ENCODE measurements at regions not wholly inside any gene's neighbourhood (a gene's known extent, or its start where the extent isn't known, plus 50 kb on each side); places are given as distances from the start of the nearest gene placed in this dataset.

GRCh38 chr2:203585516-203585915, 50.4 kb upstream of the RAPH1 start:
- no peaks in the 10 kb centered on the region for H3K9me3 ChIP-seq (replicated peaks; ENCODE audit: low read length)
- H3K4me2 ChIP-seq (ENCODE audit: low read length) = no peak overlapping the region
- no peak overlapping the region for H3K9ac ChIP-seq (ENCODE audit: low read depth, low read length)
- no peaks in the 10 kb centered on the region for H3K27me3 ChIP-seq (ENCODE audit: control insufficient read depth, insufficient read depth, low read length)
- H3K36me3 ChIP-seq (ENCODE audit: insufficient read depth, low read length) = no peaks in the 10 kb centered on the region
- no peak overlapping the region for H3K4me3 ChIP-seq (ENCODE audit: low read length)
- peaks cover 29% of the 10 kb centered on the region for H3K4me1 ChIP-seq (ENCODE audit: control insufficient read depth, insufficient read depth, low read length)

GRCh38 chr2:203586206-203586605, 51.1 kb upstream of the RAPH1 start:
- Histone ChIP-seq H3K9ac (ENCODE audit: low read depth, low read length) (no peak overlapping the region), H3K4me3 (ENCODE audit: low read length) (no peak overlapping the region), H3K4me1 (ENCODE audit: control insufficient read depth, insufficient read depth, low read length) (peaks cover 31% of the 10 kb centered on the region), H3K9me3 (replicated peaks; ENCODE audit: low read length) (no peaks in the 10 kb centered on the region), H3K27me3 (ENCODE audit: control insufficient read depth, insufficient read depth, low read length) (no peaks in the 10 kb centered on the region), H3K4me2 (ENCODE audit: low read length) (no peak overlapping the region), H3K36me3 (ENCODE audit: insufficient read depth, low read length) (no peaks in the 10 kb centered on the region)

GRCh38 chr2:203586696-203587095, 51.6 kb upstream of the RAPH1 start:
- no peak overlapping the region for H3K4me2 ChIP-seq (ENCODE audit: low read length)
- peaks cover 36% of the 10 kb centered on the region for H3K4me1 ChIP-seq (ENCODE audit: control insufficient read depth, insufficient read depth, low read length)
- H3K9ac ChIP-seq (ENCODE audit: low read depth, low read length) = no peak overlapping the region
- H3K36me3 ChIP-seq (ENCODE audit: insufficient read depth, low read length) = no peaks in the 10 kb centered on the region
- no peaks in the 10 kb centered on the region for H3K27me3 ChIP-seq (ENCODE audit: control insufficient read depth, insufficient read depth, low read length)
- H3K4me3 ChIP-seq (ENCODE audit: low read length) = no peak overlapping the region
- H3K9me3 ChIP-seq (replicated peaks; ENCODE audit: low read length) = no peaks in the 10 kb centered on the region

- H3K9ac ChIP-seq (ENCODE audit: low read depth, low read length) = no peak overlapping the region
- H3K36me3 ChIP-seq (ENCODE audit: insufficient read depth, low read length) = no peaks in the 10 kb centered on the region
- H3K4me3 ChIP-seq (ENCODE audit: low read length) = no peak overlapping the region
- no peak overlapping the region for H3K4me2 ChIP-seq (ENCODE audit: low read length)
- peaks cover 36% of the 10 kb centered on the region for H3K4me1 ChIP-seq (ENCODE audit: control insufficient read depth, insufficient read depth, low read length)
- H3K27me3 ChIP-seq (ENCODE audit: control insufficient read depth, insufficient read depth, low read length) = no peaks in the 10 kb centered on the region
- H3K9me3 ChIP-seq (replicated peaks; ENCODE audit: low read length) = no peaks in the 10 kb centered on the region
These were observed 55.4 kb upstream of the RAPH1 start for GRCh38 chr2:203590496-203590895.

- no peaks in the 10 kb centered on the region for H3K27me3 ChIP-seq (ENCODE audit: control insufficient read depth, insufficient read depth, low read length)
- H3K4me2 ChIP-seq (ENCODE audit: low read length) = peak overlapping the region; percentile 30
These were observed 56.5 kb upstream of the RAPH1 start for GRCh38 chr2:203591642-203592041.

GRCh38 chr2:203592470-203592869, 57.4 kb upstream of the RAPH1 start:
- Histone ChIP-seq H3K4me3 (ENCODE audit: low read length) (no peak overlapping the region), H3K9me3 (replicated peaks; ENCODE audit: low read length) (no peaks in the 10 kb centered on the region), H3K36me3 (ENCODE audit: insufficient read depth, low read length) (no peaks in the 10 kb centered on the region), H3K27me3 (ENCODE audit: control insufficient read depth, insufficient read depth, low read length) (no peaks in the 10 kb centered on the region), H3K9ac (ENCODE audit: low read depth, low read length) (no peak overlapping the region), H3K4me2 (ENCODE audit: low read length) (no peak overlapping the region), H3K4me1 (ENCODE audit: control insufficient read depth, insufficient read depth, low read length) (peaks cover 42% of the 10 kb centered on the region)

More at GRCh38 chr2:203591642-203592041, 56.5 kb upstream of the RAPH1 start:
- Histone ChIP-seq H3K4me3 (ENCODE audit: low read length) (no peak overlapping the region), H3K36me3 (ENCODE audit: insufficient read depth, low read length) (no peaks in the 10 kb centered on the region), H3K9ac (ENCODE audit: low read depth, low read length) (no peak overlapping the region), H3K4me1 (ENCODE audit: control insufficient read depth, insufficient read depth, low read length) (peaks cover 42% of the 10 kb centered on the region), H3K9me3 (replicated peaks; ENCODE audit: low read length) (no peaks in the 10 kb centered on the region)

GRCh38 chr2:203594541-203594940, 59.4 kb upstream of the RAPH1 start:
- Histone ChIP-seq H3K4me1 (ENCODE audit: control insufficient read depth, insufficient read depth, low read length) (peaks cover 42% of the 10 kb centered on the region), H3K9ac (ENCODE audit: low read depth, low read length) (peak overlapping the region; percentile 17), H3K4me3 (ENCODE audit: low read length) (no peak overlapping the region), H3K27me3 (ENCODE audit: control insufficient read depth, insufficient read depth, low read length) (no peaks in the 10 kb centered on the region), H3K9me3 (replicated peaks; ENCODE audit: low read length) (no peaks in the 10 kb centered on the region), H3K36me3 (ENCODE audit: insufficient read depth, low read length) (no peaks in the 10 kb centered on the region), H3K4me2 (ENCODE audit: low read length) (peak overlapping the region; percentile 21)

- Histone ChIP-seq H3K4me2 (ENCODE audit: low read length) (no peak overlapping the region), H3K9me3 (replicated peaks; ENCODE audit: low read length) (no peaks in the 10 kb centered on the region), H3K27me3 (ENCODE audit: control insufficient read depth, insufficient read depth, low read length) (no peaks in the 10 kb centered on the region), H3K4me1 (ENCODE audit: control insufficient read depth, insufficient read depth, low read length) (peaks cover 40% of the 10 kb centered on the region), H3K9ac (ENCODE audit: low read depth, low read length) (no peak overlapping the region), H3K4me3 (ENCODE audit: low read length) (no peak overlapping the region), H3K36me3 (ENCODE audit: insufficient read depth, low read length) (no peaks in the 10 kb centered on the region)
These were observed 61.1 kb upstream of the RAPH1 start for GRCh38 chr2:203596183-203596582.

GRCh38 chr2:203599509-203599908, 64.4 kb upstream of the RAPH1 start:
- Histone ChIP-seq H3K27me3 (ENCODE audit: control insufficient read depth, insufficient read depth, low read length) (no peaks in the 10 kb centered on the region), H3K4me3 (ENCODE audit: low read length) (no peak overlapping the region), H3K9ac (ENCODE audit: low read depth, low read length) (no peak overlapping the region), H3K9me3 (replicated peaks; ENCODE audit: low read length) (no peaks in the 10 kb centered on the region), H3K36me3 (ENCODE audit: insufficient read depth, low read length) (no peaks in the 10 kb centered on the region), H3K4me2 (ENCODE audit: low read length) (no peak overlapping the region), H3K4me1 (ENCODE audit: control insufficient read depth, insufficient read depth, low read length) (peaks cover 18% of the 10 kb centered on the region)

- H3K4me3 ChIP-seq (ENCODE audit: low read length) = no peak overlapping the region
- H3K4me2 ChIP-seq (ENCODE audit: low read length) = no peak overlapping the region
- H3K27me3 ChIP-seq (ENCODE audit: control insufficient read depth, insufficient read depth, low read length) = no peaks in the 10 kb centered on the region
- no peaks in the 10 kb centered on the region for H3K36me3 ChIP-seq (ENCODE audit: insufficient read depth, low read length)
- H3K9ac ChIP-seq (ENCODE audit: low read depth, low read length) = no peak overlapping the region
- no peaks in the 10 kb centered on the region for H3K9me3 ChIP-seq (replicated peaks; ENCODE audit: low read length)
- peaks cover 10% of the 10 kb centered on the region for H3K4me1 ChIP-seq (ENCODE audit: control insufficient read depth, insufficient read depth, low read length)
These were observed 65.2 kb upstream of the RAPH1 start for GRCh38 chr2:203600286-203600685.

- Histone ChIP-seq H3K9ac (ENCODE audit: low read depth, low read length) (no peak overlapping the region), H3K36me3 (ENCODE audit: insufficient read depth, low read length) (no peaks in the 10 kb centered on the region), H3K4me2 (ENCODE audit: low read length) (no peak overlapping the region), H3K27me3 (ENCODE audit: control insufficient read depth, insufficient read depth, low read length) (no peaks in the 10 kb centered on the region), H3K4me1 (ENCODE audit: control insufficient read depth, insufficient read depth, low read length) (no peaks in the 10 kb centered on the region), H3K9me3 (replicated peaks; ENCODE audit: low read length) (no peaks in the 10 kb centered on the region), H3K4me3 (ENCODE audit: low read length) (no peak overlapping the region)
These were observed 68.6 kb upstream of the RAPH1 start for GRCh38 chr2:203603456-203604389.

- Histone ChIP-seq H3K9ac (ENCODE audit: low read depth, low read length) (no peak overlapping the region), H3K36me3 (ENCODE audit: insufficient read depth, low read length) (no peaks in the 10 kb centered on the region), H3K4me2 (ENCODE audit: low read length) (no peak overlapping the region), H3K4me3 (ENCODE audit: low read length) (no peak overlapping the region), H3K9me3 (replicated peaks; ENCODE audit: low read length) (no peaks in the 10 kb centered on the region), H3K27me3 (ENCODE audit: control insufficient read depth, insufficient read depth, low read length) (no peaks in the 10 kb centered on the region), H3K4me1 (ENCODE audit: control insufficient read depth, insufficient read depth, low read length) (no peaks in the 10 kb centered on the region)
These were observed 70.2 kb upstream of the RAPH1 start for GRCh38 chr2:203605302-203605701.

Data from skeletal muscle satellite cell (primary cell).